Large intestine (tissue), 3 donors: ENCODE measurements at regions not wholly inside any gene's neighbourhood (a gene's known extent, or its start where the extent isn't known, plus 50 kb on each side); places are given as distances from the start of the nearest gene placed in this dataset.

Experiments
- DNase-seq, 2 donors: peaks; one replicate each; pipeline versions ENCODE4 v3.0.0 to v3.0.0-alpha.2; 2013
- H3K27ac ChIP-seq: one replicate; pipeline ENCODE4 v1.5.1; 2013; ENCODE audit warnings: low read length
- H3K27me3 ChIP-seq: 2 replicates; pipeline ENCODE4 v1.6.1; 2013; ENCODE audit warnings: low read length; ENCODE audit not compliant: control insufficient read depth, insufficient read depth
- H3K36me3 ChIP-seq: 2 replicates; pipeline ENCODE4 v1.6.1; 2013; ENCODE audit warnings: low read length; ENCODE audit not compliant: control insufficient read depth, insufficient read depth
- H3K4me1 ChIP-seq: one replicate; pipeline ENCODE4 v1.6.1; 2013; ENCODE audit warnings: low read length; ENCODE audit not compliant: control insufficient read depth, insufficient read depth
- H3K4me3 ChIP-seq: one replicate; pipeline ENCODE4 v1.5.1; 2013; ENCODE audit warnings: low read length
- H3K9me3 ChIP-seq: one replicate; pipeline ENCODE4 v1.6.1; 2013; ENCODE audit warnings: mild to moderate bottlenecking, low read depth, low read length, moderate library complexity; ENCODE audit not compliant: control insufficient read depth
- WGBS: methylation state at CpG from one replicate; pipeline ENCODE4 v1.1.5; 2013; ENCODE audit warnings: low lambda C conversion rate; ENCODE audit not compliant: insufficient coverage; 5-methylcytosine and 5-hydroxymethylcytosine counted together

GRCh38 chr15:45921978-45922377, 287.1 kb downstream of the SQOR start:
- Histone ChIP-seq H3K36me3 (no peaks in the 10 kb centered on the region), H3K9me3 (no peaks in the 10 kb centered on the region), H3K27ac (no peak overlapping the region), H3K4me3 (no peak overlapping the region), H3K27me3 (no peaks in the 10 kb centered on the region), H3K4me1 (no peaks in the 10 kb centered on the region)
- no CpG with 5 or more reads among the region's 2 CpGs for WGBS
- no peak for DNase-seq

- Histone ChIP-seq H3K9me3 (no peaks in the 10 kb centered on the region), H3K4me1 (no peaks in the 10 kb centered on the region), H3K4me3 (no peak overlapping the region), H3K27ac (no peak overlapping the region), H3K36me3 (no peaks in the 10 kb centered on the region), H3K27me3 (no peaks in the 10 kb centered on the region)
- 100% methylated on average over 1 of the region's 5 CpGs for WGBS
- no peak for DNase-seq
These were observed 306.5 kb downstream of the SQOR start for GRCh38 chr15:45941367-45941766.

GRCh38 chr15:45943240-45943639, 308.4 kb downstream of the SQOR start:
- H3K36me3 ChIP-seq = no peaks in the 10 kb centered on the region
- H3K27me3 ChIP-seq = no peaks in the 10 kb centered on the region
- H3K9me3 ChIP-seq = no peaks in the 10 kb centered on the region
- 44% methylated on average over 3 of the region's 4 CpGs for WGBS
- H3K4me1 ChIP-seq = no peaks in the 10 kb centered on the region
- H3K27ac ChIP-seq = no peak overlapping the region
- no peak overlapping the region for H3K4me3 ChIP-seq
- no peak for DNase-seq

GRCh38 chr15:45946111-45946510, 311.3 kb downstream of the SQOR start:
- no peak overlapping the region for H3K4me3 ChIP-seq
- DNase-seq = no peak
- H3K4me1 ChIP-seq = no peaks in the 10 kb centered on the region
- no peaks in the 10 kb centered on the region for H3K27me3 ChIP-seq
- H3K36me3 ChIP-seq = no peaks in the 10 kb centered on the region
- no peaks in the 10 kb centered on the region for H3K9me3 ChIP-seq
- H3K27ac ChIP-seq = no peak overlapping the region

- Histone ChIP-seq H3K27me3 (no peaks in the 10 kb centered on the region), H3K9me3 (no peaks in the 10 kb centered on the region), H3K4me3 (no peak overlapping the region), H3K36me3 (no peaks in the 10 kb centered on the region), H3K27ac (no peak overlapping the region), H3K4me1 (no peaks in the 10 kb centered on the region)
- 80% methylated on average over 1 of the region's 3 CpGs for WGBS
- DNase-seq = no peak
These were observed 313.4 kb downstream of the SQOR start for GRCh38 chr15:45948181-45948621.

GRCh38 chr15:45958924-45959323, 324.1 kb downstream of the SQOR start:
- Histone ChIP-seq H3K9me3 (peaks cover 2% of the 10 kb centered on the region), H3K27ac (no peak overlapping the region), H3K4me3 (no peak overlapping the region), H3K4me1 (no peaks in the 10 kb centered on the region), H3K36me3 (no peaks in the 10 kb centered on the region), H3K27me3 (no peaks in the 10 kb centered on the region)
- no CpG with 5 or more reads among the region's 3 CpGs for WGBS
- DNase-seq = no peak

- no peaks in the 10 kb centered on the region for H3K36me3 ChIP-seq
- DNase-seq = no peak
- H3K27ac ChIP-seq = no peak overlapping the region
- no peaks in the 10 kb centered on the region for H3K27me3 ChIP-seq
- WGBS = no CpG with 5 or more reads among the region's 3 CpGs
- H3K4me3 ChIP-seq = no peak overlapping the region
- H3K4me1 ChIP-seq = no peaks in the 10 kb centered on the region
- peaks cover 2% of the 10 kb centered on the region for H3K9me3 ChIP-seq
These were observed 327.9 kb downstream of the SQOR start for GRCh38 chr15:45962733-45963132.

GRCh38 chr15:45970542-45970941, 335.7 kb downstream of the SQOR start:
- H3K4me3 ChIP-seq = no peak overlapping the region
- no peaks in the 10 kb centered on the region for H3K27me3 ChIP-seq
- WGBS = 78% methylated on average over 1 of the region's 1 CpG
- no peak for DNase-seq
- H3K27ac ChIP-seq = no peak overlapping the region
- H3K36me3 ChIP-seq = no peaks in the 10 kb centered on the region
- no peaks in the 10 kb centered on the region for H3K4me1 ChIP-seq
- H3K9me3 ChIP-seq = no peaks in the 10 kb centered on the region

- Histone ChIP-seq H3K9me3 (no peaks in the 10 kb centered on the region), H3K27ac (no peak overlapping the region), H3K4me3 (no peak overlapping the region), H3K27me3 (no peaks in the 10 kb centered on the region), H3K4me1 (no peaks in the 10 kb centered on the region), H3K36me3 (no peaks in the 10 kb centered on the region)
- 93% methylated on average over 3 of the region's 5 CpGs for WGBS
- no peak for DNase-seq
These were observed 345.5 kb downstream of the SQOR start for GRCh38 chr15:45980366-45980765.

- H3K9me3 ChIP-seq = no peaks in the 10 kb centered on the region
- DNase-seq = no peak
- no peaks in the 10 kb centered on the region for H3K4me1 ChIP-seq
- no peak overlapping the region for H3K27ac ChIP-seq
- H3K4me3 ChIP-seq = no peak overlapping the region
- WGBS = no CpG with 5 or more reads among the region's 1 CpG
- H3K36me3 ChIP-seq = no peaks in the 10 kb centered on the region
- no peaks in the 10 kb centered on the region for H3K27me3 ChIP-seq
These were observed 346.8 kb downstream of the SQOR start for GRCh38 chr15:45981625-45982024.

- H3K9me3 ChIP-seq = no peaks in the 10 kb centered on the region
- H3K4me3 ChIP-seq = no peak overlapping the region
- no peak overlapping the region for H3K27ac ChIP-seq
- no CpG with 5 or more reads among the region's 3 CpGs for WGBS
- no peaks in the 10 kb centered on the region for H3K27me3 ChIP-seq
- H3K4me1 ChIP-seq = no peaks in the 10 kb centered on the region
- H3K36me3 ChIP-seq = no peaks in the 10 kb centered on the region
- no peak for DNase-seq
These were observed 357.0 kb downstream of the SQOR start for GRCh38 chr15:45991863-45992262.
